H9 (cell line): ENCODE measurements at regions not wholly inside any gene's neighbourhood (a gene's known extent, or its start where the extent isn't known, plus 50 kb on each side); places are given as distances from the start of the nearest gene placed in this dataset.

Source experiments
- DNase-seq: peaks from one replicate; pipeline ENCODE4 v3.0.0-alpha.2; 2017
- H2AFZ ChIP-seq: one replicate; pipeline ENCODE4 v1.6.1; 2013; ENCODE audit warnings: mild to moderate bottlenecking, low read length, control low read depth, moderate library complexity
- H2AK5ac ChIP-seq: 2 replicates; pipeline ENCODE4 v1.6.1; 2013; ENCODE audit warnings: low read length, control low read depth, mixed read lengths; ENCODE audit not compliant: insufficient read length
- H2BK120ac ChIP-seq: one replicate; pipeline ENCODE4 v1.6.1; 2013; ENCODE audit warnings: low read depth, mild to moderate bottlenecking, low read length, control low read depth, inconsistent platforms; ENCODE audit not compliant: poor library complexity, severe bottlenecking
- H2BK12ac ChIP-seq: 2 replicates; pipeline ENCODE4 v1.6.1; 2013; ENCODE audit warnings: low read length, control low read depth, mixed read lengths, low read depth; ENCODE audit not compliant: insufficient read length
- H2BK15ac ChIP-seq: 2 replicates; pipeline ENCODE4 v1.6.1; 2013; ENCODE audit warnings: low read depth, low read length, control low read depth
- H2BK20ac ChIP-seq: one replicate; pipeline ENCODE4 v1.6.1; 2013; ENCODE audit warnings: low read depth, mild to moderate bottlenecking, low read length, control low read depth, inconsistent platforms; ENCODE audit not compliant: poor library complexity, severe bottlenecking
- H2BK5ac ChIP-seq: 2 replicates; pipeline ENCODE4 v1.6.1; 2013; ENCODE audit warnings: low read length, control low read depth, mixed read lengths; ENCODE audit not compliant: insufficient read length
- H3K14ac ChIP-seq: 2 replicates; pipeline ENCODE4 v1.6.1; 2013; ENCODE audit warnings: low read length, control low read depth; ENCODE audit not compliant: insufficient read depth
- H3K18ac ChIP-seq: 2 replicates; pipeline ENCODE4 v1.6.1; 2013; ENCODE audit warnings: low read depth, mild to moderate bottlenecking, mixed read lengths, low read length, control low read depth; ENCODE audit not compliant: insufficient read length
- H3K23ac ChIP-seq: 2 replicates; pipeline ENCODE4 v1.6.1; 2013; ENCODE audit warnings: low read length, control low read depth, mixed read lengths, low read depth; ENCODE audit not compliant: insufficient read length
- H3K23me2 ChIP-seq: 2 replicates; pipeline ENCODE4 v1.6.1; 2013; ENCODE audit warnings: low read depth, mild to moderate bottlenecking, mixed read lengths, low read length, control low read depth; ENCODE audit not compliant: insufficient read length, poor library complexity, severe bottlenecking
- H3K27ac ChIP-seq: 2 replicates; pipeline ENCODE4 v1.5.1; 2013; ENCODE audit warnings: low read length, control low read depth, mixed read lengths, low read depth; ENCODE audit not compliant: insufficient read length
- H3K27me3 ChIP-seq: 2 replicates; pipeline ENCODE4 v1.6.1; 2013; ENCODE audit warnings: low read length, control low read depth, inconsistent platforms; ENCODE audit not compliant: insufficient read depth
- H3K4ac ChIP-seq: 2 replicates; pipeline ENCODE4 v1.6.1; 2013; ENCODE audit warnings: low read depth, mild to moderate bottlenecking, control low read depth, inconsistent platforms, low read length, moderate library complexity
- H3K4me1 ChIP-seq: 2 replicates; pipeline ENCODE4 v1.6.1; 2013; ENCODE audit warnings: low read length, control low read depth, inconsistent platforms; ENCODE audit not compliant: insufficient read depth
- H3K4me2 ChIP-seq: 2 replicates; pipeline ENCODE4 v1.6.1; 2013; ENCODE audit warnings: low read length, control low read depth, mixed read lengths; ENCODE audit not compliant: insufficient read length, insufficient read depth
- H3K56ac ChIP-seq: 2 replicates; pipeline ENCODE4 v1.6.1; 2013; ENCODE audit warnings: low read depth, mild to moderate bottlenecking, mixed read lengths, low read length, control low read depth; ENCODE audit not compliant: insufficient read length
- H3K79me1 ChIP-seq: 2 replicates; pipeline ENCODE4 v1.6.1; 2013; ENCODE audit warnings: low read depth, mild to moderate bottlenecking, moderate library complexity, low read length, control low read depth, inconsistent platforms; ENCODE audit not compliant: insufficient read depth, poor library complexity, severe bottlenecking
- H3K79me2 ChIP-seq: 2 replicates; pipeline ENCODE4 v1.6.1; 2013; ENCODE audit warnings: low read length, control low read depth, inconsistent platforms; ENCODE audit not compliant: insufficient read depth
- H3K9ac ChIP-seq: 2 replicates; pipeline ENCODE4 v1.6.1; 2013; ENCODE audit warnings: low read length, control low read depth, mixed read lengths; ENCODE audit not compliant: insufficient read length; ENCODE audit errors: extremely low read depth
- H3K9me3 ChIP-seq: one replicate; pipeline ENCODE4 v1.6.1; 2013; ENCODE audit warnings: low read depth, low read length, inconsistent platforms; ENCODE audit not compliant: control insufficient read depth
- H3T11ph ChIP-seq: one replicate; pipeline ENCODE4 v1.6.1; 2013; ENCODE audit warnings: mild to moderate bottlenecking, low read length, control low read depth, inconsistent platforms
- H4K20me1 ChIP-seq: one replicate; pipeline ENCODE4 v1.6.1; 2013; ENCODE audit not compliant: control insufficient read depth, insufficient read length, insufficient read depth
- H4K5ac ChIP-seq: 2 replicates; pipeline ENCODE4 v1.6.1; 2013; ENCODE audit warnings: low read depth, mild to moderate bottlenecking, mixed read lengths, low read length, control low read depth; ENCODE audit not compliant: insufficient read length
- H4K8ac ChIP-seq: replicated peaks from 2 replicates; pipeline ENCODE4 v1.6.1; 2013; ENCODE audit warnings: low read length, control low read depth, mixed read lengths, low read depth; ENCODE audit not compliant: insufficient read length
- H4K91ac ChIP-seq: 2 replicates; pipeline ENCODE4 v1.6.1; 2013; ENCODE audit warnings: low read depth, mild to moderate bottlenecking, moderate library complexity, mixed read lengths, low read length, control low read depth; ENCODE audit not compliant: insufficient read length
- H3K27ac Mint-ChIP-seq, 3 experiments: 2 replicates in 2 of 3; 3 replicates in 1 of 3; pipeline ENCODE4 v1.8.0; 2020 to 2021; ENCODE audit warnings: mixed read lengths in 3 of 3, mild to moderate bottlenecking in 1 of 3, moderate library complexity in 1 of 3
- H3K27me3 Mint-ChIP-seq: 2 replicates; pipeline ENCODE4 v1.8.0; 2021; ENCODE audit warnings: low read depth, mild to moderate bottlenecking, moderate library complexity, mixed read lengths
- H3K36me3 Mint-ChIP-seq, 3 experiments: 2 replicates in 2 of 3; 3 replicates in 1 of 3; pipeline ENCODE4 v1.8.0; 2020 to 2021; ENCODE audit warnings: low read depth in 3 of 3, mixed read lengths in 3 of 3; ENCODE audit not compliant: insufficient read depth in 1 of 3
- H3K4me1 Mint-ChIP-seq, 2 experiments: 2 replicates each; pipeline ENCODE4 v1.8.0; 2020; ENCODE audit warnings: mixed read lengths in 2 of 2
- H3K4me3 Mint-ChIP-seq, 2 experiments: 2 replicates in 1 of 2; 3 replicates in 1 of 2; pipeline ENCODE4 v1.8.0; 2020 to 2021; ENCODE audit warnings: mild to moderate bottlenecking in 2 of 2, mixed read lengths in 2 of 2, moderate library complexity in 1 of 2
- H3K9me3 Mint-ChIP-seq, 2 experiments: 2 replicates in 1 of 2; 3 replicates in 1 of 2; pipeline ENCODE4 v1.8.0; 2020; ENCODE audit warnings: mild to moderate bottlenecking in 2 of 2, mixed read lengths in 2 of 2, moderate library complexity in 1 of 2
- TF ChIP-seq, protein P1 (sequence below): fragments of 200-600 bp; sonication (generic); conservative IDR thresholded peaks from 3 replicates; pipeline ENCODE4 v1.8.0; 2021; ENCODE audit warnings: antibody characterized with exemption, mild to moderate bottlenecking

DNA sequence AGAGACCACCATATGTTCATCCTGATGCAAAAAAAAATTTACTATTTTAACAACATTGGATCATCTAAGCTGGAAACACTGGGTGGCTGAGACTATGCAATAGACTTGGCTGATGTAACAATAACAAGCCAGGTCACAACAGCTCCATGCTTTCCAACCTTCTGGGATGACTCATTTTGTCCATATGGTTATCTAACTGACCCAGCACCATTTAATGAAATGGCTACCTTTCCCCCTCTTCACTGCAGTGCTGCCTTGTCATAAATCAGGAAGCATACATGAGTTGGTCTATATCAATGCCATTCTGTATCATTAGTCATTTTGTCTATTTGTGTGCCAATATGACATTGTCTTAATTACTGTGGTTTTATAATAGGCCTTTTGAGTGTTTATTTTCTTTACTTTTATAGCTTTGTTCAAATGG is 217.6 kb upstream of the KCNJ16 start:
- no peak overlapping the region for H3K27ac Mint-ChIP-seq
- H3K4me3 Mint-ChIP-seq, result no peak overlapping the region
- no peak for DNase-seq
- no peak overlapping the region for H3K9ac ChIP-seq
- H2BK120ac ChIP-seq, result no peak overlapping the region
- no peak overlapping the region for H3K4ac ChIP-seq
- H4K20me1 ChIP-seq, result no peaks in the 10 kb centered on the region
- H3K79me1 ChIP-seq, result no peaks in the 10 kb centered on the region
- no peak overlapping the region for H2BK5ac ChIP-seq
- peaks cover 4 to 8% (median 5%) of the 10 kb centered on the region in 3 experiments for H3K36me3 Mint-ChIP-seq
- H3K27me3 ChIP-seq, result no peaks in the 10 kb centered on the region
- no peaks in the 10 kb centered on the region for H3K79me2 ChIP-seq
- H3K27me3 Mint-ChIP-seq, result no peaks in the 10 kb centered on the region
- H3K23me2 ChIP-seq, result no peaks in the 10 kb centered on the region
- no peak overlapping the region for H3K56ac ChIP-seq
- no peak overlapping the region for H3K23ac ChIP-seq
- TF ChIP-seq, protein P1, sequence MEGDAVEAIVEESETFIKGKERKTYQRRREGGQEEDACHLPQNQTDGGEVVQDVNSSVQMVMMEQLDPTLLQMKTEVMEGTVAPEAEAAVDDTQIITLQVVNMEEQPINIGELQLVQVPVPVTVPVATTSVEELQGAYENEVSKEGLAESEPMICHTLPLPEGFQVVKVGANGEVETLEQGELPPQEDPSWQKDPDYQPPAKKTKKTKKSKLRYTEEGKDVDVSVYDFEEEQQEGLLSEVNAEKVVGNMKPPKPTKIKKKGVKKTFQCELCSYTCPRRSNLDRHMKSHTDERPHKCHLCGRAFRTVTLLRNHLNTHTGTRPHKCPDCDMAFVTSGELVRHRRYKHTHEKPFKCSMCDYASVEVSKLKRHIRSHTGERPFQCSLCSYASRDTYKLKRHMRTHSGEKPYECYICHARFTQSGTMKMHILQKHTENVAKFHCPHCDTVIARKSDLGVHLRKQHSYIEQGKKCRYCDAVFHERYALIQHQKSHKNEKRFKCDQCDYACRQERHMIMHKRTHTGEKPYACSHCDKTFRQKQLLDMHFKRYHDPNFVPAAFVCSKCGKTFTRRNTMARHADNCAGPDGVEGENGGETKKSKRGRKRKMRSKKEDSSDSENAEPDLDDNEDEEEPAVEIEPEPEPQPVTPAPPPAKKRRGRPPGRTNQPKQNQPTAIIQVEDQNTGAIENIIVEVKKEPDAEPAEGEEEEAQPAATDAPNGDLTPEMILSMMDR, result no peak
- H2AK5ac ChIP-seq, result no peak overlapping the region
- H3K4me1 ChIP-seq, result no peaks in the 10 kb centered on the region
- no peak overlapping the region for H4K91ac ChIP-seq
- no peak overlapping the region for H3K18ac ChIP-seq
- H3K9me3 ChIP-seq, result no peaks in the 10 kb centered on the region
- H3K4me1 Mint-ChIP-seq, result no peaks in the 10 kb centered on the region
- H3K9me3 Mint-ChIP-seq, result peaks cover 6 to 10% of the 10 kb centered on the region in 2 experiments
- H3T11ph ChIP-seq, result no peak overlapping the region
- no peak overlapping the region for H2BK12ac ChIP-seq
- H2BK15ac ChIP-seq, result no peak overlapping the region
- no peak overlapping the region for H4K8ac ChIP-seq
- no peak overlapping the region for H4K5ac ChIP-seq
- H2BK20ac ChIP-seq, result no peak overlapping the region
- H3K27ac ChIP-seq, result no peak overlapping the region
- H2AFZ ChIP-seq, result no peak overlapping the region
- no peak overlapping the region for H3K14ac ChIP-seq
- no peak overlapping the region for H3K4me2 ChIP-seq
